HG03175 (cell line): ENCODE measurements at regions not wholly inside any gene's neighbourhood (a gene's known extent, or its start where the extent isn't known, plus 50 kb on each side); places are given as distances from the start of the nearest gene placed in this dataset.

ENCODE experiments used
- ATAC-seq: cut with Tn5 transposase; IDR thresholded peaks from one replicate; pipeline ENCODE4 v1.9.1; 2021; ENCODE audit warnings: mild to moderate bottlenecking, moderate library complexity; ENCODE audit not compliant: unreplicated experiment

DNA sequence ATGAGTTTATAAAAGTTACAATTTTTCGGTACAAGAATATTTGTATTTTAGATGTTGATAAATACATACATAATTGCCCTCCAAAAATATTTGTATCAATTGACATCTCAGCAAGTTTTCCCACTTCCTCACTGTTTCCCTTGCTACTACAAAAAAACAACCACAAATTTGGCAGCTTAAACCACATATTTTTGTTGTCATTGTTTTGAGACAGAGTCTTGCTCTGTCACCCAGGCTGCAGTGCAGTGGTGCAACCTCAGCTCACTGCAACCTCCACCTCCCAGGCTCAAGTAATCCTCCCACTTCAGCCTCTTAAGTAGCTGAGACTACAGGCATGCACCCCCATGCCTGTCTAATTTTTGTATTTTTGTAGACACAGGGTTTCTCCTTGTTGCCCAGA, 162.8 kb upstream of the RARB start:
- ATAC-seq: no peak

- ATAC-seq: no peak
These were observed 161.4 kb upstream of the RARB start for GRCh38 chr3:25266677-25267076.

- ATAC-seq: no peak
These were observed 156.0 kb upstream of the RARB start for GRCh38 chr3:25272090-25272489.

GRCh38 chr3:25273582-25274171, 154.4 kb upstream of the RARB start:
- ATAC-seq: no peak

DNA sequence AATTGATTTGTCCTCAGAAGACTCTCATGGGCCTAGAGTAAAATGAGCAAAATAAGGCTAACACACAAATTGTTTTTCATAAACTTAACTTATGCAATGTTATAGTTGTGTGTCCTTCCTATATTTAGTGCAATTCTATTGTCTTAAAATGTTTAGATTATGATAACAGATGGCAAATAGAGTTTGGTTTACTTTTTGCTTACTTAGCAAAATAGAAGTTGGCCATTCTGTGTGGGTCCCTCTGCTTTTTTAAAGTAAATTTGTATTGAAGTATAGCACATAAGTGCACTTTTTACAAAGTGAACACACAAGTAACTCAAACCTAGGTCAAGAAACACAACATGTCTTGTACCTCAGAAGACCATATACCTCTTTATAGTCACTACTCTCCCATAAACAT, 150.6 kb upstream of the RARB start:
- no peak for ATAC-seq

- ATAC-seq: no peak
These were observed 146.9 kb upstream of the RARB start for GRCh38 chr3:25281041-25281731.

DNA sequence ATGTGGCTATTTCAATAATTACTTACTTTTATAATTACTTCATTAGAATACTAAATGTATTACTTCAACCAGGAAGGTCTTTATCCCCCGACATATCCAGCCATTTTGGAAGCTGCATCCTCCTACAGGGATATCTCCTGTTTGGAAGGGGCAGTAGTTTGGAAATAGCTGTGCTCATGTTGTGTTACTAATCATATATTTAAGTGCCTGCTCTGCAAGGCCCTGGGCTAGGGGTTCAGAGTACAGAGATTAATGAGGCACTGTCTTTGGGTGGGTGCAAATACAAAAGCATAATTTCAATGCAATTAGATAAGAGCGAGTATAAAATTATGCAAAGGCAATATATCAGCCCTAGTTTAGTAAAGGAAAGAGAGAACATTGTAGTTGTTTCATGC, 146.3 kb upstream of the RARB start:
- no peak for ATAC-seq

DNA sequence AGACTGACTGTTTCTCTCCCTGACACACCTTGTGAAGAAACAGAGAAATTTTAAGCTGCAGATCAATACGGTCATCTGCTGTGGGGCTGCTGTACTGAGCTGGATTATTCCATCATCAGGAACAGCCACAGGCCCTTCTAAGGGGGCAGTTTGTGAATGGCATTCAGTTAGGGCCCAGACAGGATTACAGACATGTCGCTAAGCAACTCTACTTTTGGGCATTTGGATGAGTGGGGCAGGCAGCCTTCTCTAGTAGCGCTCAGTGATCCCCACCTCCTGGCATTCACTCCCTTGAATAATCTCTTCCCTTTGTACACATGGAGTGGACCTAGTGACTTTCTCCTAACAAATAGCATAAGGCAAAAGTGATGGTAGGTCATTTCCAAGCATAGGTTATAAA, 144.4 kb upstream of the RARB start:
- ATAC-seq: no peak

GRCh38 chr3:25284249-25284648, 143.8 kb upstream of the RARB start:
- no peak for ATAC-seq

DNA sequence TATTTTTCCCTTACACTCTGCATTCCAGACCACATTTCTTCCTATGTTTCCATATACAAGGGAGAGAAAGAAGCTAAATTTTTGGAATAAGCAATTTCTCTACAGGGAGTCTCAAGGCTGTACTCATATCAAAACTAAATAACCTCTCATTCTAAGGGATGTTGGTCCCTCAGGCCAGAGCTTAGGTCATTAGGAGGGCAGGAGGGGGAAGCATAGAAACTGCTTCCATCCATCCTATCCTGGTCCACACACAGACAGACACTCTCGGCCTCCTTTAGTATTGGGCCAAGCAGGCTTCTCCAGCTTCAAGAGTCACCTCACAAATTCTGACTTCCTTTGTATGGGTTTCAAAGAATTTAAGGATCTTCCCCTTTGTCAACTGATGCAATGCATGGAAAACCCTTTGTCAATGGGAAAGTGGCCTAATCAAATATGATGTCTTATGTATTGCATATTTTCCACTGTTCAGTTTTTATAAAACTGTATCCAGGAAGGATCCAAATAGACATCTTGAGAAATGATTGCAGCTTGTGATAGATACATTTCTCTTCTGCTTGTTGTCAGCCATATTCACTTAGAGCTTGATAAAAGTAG, 140.7 kb upstream of the RARB start:
- ATAC-seq: no peak

- ATAC-seq: no peak
These were observed 139.7 kb upstream of the RARB start for GRCh38 chr3:25288413-25288812.

DNA sequence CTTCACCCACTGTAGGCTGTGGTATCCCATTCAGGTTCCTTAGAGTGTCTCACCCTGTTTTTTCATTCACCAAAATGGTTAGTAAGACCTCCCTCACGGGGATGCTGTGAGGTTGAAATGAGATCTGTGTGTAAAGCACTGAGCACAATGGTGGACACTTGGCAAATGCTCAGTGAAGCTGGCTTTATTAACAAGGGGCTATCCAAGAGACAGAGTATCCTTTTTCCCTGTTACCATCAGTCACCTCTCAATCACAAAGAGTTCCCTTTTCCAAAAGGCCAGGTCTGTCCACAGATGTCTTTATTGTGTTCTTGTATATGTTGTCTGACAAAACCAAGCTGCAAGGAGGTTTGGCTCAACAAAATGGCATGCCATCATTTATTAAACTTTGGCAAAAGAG, 138.9 kb upstream of the RARB start:
- no peak for ATAC-seq

GRCh38 chr3:25289663-25290062, 138.4 kb upstream of the RARB start:
- no peak for ATAC-seq

DNA sequence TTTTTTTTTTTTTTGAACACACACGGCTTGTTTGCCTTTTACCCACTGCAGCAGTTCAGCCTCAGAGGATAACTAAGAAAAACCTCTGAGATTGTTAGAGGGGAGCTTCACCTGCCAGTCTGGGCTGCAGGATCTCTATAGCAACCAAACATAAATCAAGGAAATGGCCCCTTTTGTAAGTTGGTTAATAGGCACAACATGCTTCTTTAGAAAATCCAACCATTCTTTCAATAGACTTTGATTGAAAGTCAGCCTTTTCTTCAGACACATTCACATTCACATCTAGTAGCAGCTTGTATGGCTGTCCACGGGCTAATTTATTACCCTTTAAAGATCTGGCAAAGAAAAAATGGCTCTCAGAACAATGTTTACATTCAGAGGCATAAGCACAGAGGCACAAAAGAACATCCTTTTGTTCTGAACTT, 136.6 kb upstream of the RARB start:
- ATAC-seq: no peak

DNA sequence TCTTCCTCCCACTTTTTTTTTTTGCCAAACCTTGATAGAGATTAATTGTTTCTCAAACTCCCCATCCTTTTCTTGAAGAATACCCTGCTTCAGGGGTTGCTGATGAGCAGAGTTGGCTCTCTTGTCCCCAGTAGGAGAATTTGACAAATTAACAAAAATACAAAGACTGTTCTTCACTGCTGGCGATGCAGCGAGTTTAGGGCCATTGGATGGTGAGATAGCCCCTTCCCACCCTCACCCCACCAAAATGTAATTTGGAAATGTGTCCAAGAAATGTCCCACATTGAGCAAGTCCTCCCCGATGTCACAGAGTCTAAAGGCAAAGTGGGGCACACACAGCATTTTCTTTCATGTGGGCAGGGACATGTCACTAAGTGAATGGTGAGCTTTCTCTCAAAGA, 136.0 kb upstream of the RARB start:
- no peak for ATAC-seq

- ATAC-seq: no peak
These were observed 135.5 kb upstream of the RARB start for GRCh38 chr3:25292595-25292994.

- ATAC-seq: no peak
These were observed 134.3 kb upstream of the RARB start for GRCh38 chr3:25293736-25294135.

GRCh38 chr3:25294169-25294805, 133.8 kb upstream of the RARB start:
- no peak for ATAC-seq

DNA sequence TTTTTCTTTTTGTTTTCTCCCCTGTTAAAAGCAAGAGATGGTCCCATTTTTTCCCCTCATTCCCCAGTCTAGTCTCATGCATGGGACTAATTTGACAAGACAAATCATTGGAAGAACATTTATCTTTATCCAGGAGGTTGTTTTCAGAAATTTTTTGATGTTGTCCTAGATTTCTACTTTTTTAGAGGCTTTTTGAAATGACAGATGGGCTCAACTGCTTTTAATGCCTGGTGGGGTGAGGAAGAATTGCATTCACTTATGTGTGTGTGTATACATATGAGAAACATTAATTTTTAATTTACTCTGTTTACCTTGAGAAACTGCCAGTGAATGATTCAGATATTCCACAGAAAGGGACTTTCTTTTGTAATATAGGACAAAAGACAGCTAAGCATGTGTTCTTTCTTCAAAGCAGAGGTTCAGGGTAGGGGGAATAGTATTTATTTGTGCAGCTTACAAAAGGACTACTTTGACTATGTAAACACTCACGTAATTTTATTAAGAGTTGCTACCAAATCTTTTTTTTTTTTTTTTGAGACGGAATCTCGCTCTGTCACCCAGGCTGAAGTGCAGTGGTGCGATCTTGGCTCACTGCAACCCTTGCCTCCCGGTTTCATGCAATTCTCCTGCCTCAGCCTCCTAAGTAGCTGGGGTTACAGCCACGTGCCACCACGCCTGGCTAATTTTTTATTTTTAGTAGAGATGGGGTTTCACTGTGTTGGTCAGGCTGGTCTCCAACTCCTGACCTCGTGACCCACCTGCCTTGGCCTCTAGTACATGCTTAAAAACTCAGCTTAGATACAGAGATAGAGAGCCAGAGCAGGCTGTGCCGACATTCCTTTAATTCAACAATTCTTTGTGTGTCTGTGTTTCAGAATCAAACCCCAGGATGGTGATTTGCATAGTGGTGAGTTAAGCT, 130.1 kb upstream of the RARB start:
- no peak for ATAC-seq

DNA sequence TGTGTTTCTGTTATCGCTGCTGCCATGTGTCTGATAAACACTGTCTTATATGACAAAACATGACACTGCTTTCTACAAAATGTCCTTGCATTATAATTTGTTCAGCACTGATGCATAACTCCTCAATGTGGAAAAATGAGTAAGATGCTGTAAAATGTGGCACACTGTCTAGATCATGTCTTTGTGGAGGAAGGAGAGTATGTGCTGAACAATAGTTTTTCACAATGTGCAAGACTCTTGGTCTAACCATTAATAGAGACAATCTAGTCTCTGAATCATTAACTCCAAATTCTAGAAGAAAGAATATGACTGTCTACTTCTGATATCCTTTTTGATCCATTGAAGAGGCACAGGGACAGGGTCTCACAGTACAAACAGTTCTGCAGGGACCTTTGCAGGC, 127.9 kb upstream of the RARB start:
- no peak for ATAC-seq

DNA sequence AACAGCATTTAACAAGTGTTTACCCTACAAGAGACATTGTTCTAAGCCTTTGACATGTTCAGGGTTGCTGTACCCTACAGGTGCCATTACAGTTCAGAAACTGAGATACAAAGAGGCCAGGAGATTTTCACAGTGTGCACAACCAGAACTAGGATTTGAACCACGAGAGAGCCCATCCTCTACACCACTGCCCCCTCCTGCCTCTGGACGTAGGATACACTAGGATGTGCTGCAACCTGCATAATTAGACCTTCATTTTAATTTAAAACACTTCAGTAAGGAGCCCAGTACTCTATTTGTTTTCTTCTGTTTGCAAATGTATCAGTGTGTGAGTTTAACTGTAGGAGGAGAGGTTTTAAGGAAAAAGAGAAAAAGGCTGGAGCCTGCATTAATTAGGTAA, 123.1 kb upstream of the RARB start:
- ATAC-seq: no peak
